Effector memory CD4-positive, alpha-beta T cell (primary cell): ENCODE measurements at regions not wholly inside any gene's neighbourhood (a gene's known extent, or its start where the extent isn't known, plus 50 kb on each side); places are given as distances from the start of the nearest gene placed in this dataset.

Experiments
- DNase-seq, 3 donors: peaks; one replicate each; pipeline ENCODE4 v3.0.0-alpha.2; 2020
- H3K27ac ChIP-seq: 2 replicates; pipeline ENCODE4 v1.7.0; 2013; ENCODE audit warnings: mild to moderate bottlenecking, low read length, moderate library complexity; ENCODE audit not compliant: insufficient read depth, poor library complexity, severe bottlenecking
- H3K27me3 ChIP-seq: replicated peaks from 2 replicates; pipeline ENCODE4 v1.7.0; 2013; ENCODE audit warnings: mild to moderate bottlenecking, low read length; ENCODE audit not compliant: insufficient read depth, control insufficient read depth, poor library complexity, severe bottlenecking
- H3K36me3 ChIP-seq: 2 replicates; pipeline ENCODE4 v1.7.0; 2013; ENCODE audit warnings: mild to moderate bottlenecking, low read length, moderate library complexity; ENCODE audit not compliant: control insufficient read depth, insufficient read depth
- H3K4me1 ChIP-seq: 2 replicates; pipeline ENCODE4 v1.7.0; 2013; ENCODE audit warnings: low read length, mild to moderate bottlenecking; ENCODE audit not compliant: control insufficient read depth, insufficient read depth, poor library complexity, severe bottlenecking
- H3K4me3 ChIP-seq: 2 replicates; pipeline ENCODE4 v1.7.0; 2013; ENCODE audit warnings: low read length, low read depth, mild to moderate bottlenecking; ENCODE audit not compliant: insufficient read depth, poor library complexity, severe bottlenecking
- H3K9me3 ChIP-seq: 2 replicates; pipeline ENCODE4 v1.7.0; 2013; ENCODE audit warnings: mild to moderate bottlenecking, low read length, moderate library complexity; ENCODE audit not compliant: control insufficient read depth

DNA sequence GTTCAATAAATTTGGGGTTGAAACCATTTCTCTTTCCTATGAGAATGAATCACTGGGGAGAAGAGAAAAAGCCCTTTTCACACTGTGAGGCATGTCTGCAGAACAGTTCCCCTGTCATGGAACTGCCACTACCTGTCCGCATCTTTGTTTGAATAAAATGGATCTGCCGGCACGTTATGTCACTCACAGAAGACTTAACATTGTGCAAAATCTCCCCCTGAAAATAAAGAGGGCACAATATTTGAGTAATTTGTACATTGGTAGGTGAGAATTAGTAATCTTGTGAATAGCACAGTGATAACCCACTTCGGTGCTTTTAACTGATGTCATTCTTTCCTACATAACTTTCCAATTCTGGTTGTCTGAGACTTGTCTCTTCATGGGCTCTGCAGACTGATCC is 804.0 kb downstream of the C6orf118 start:
- no peaks in the 10 kb centered on the region for H3K4me1 ChIP-seq
- no peaks in the 10 kb centered on the region for H3K36me3 ChIP-seq
- no peak overlapping the region for H3K27ac ChIP-seq
- no peaks in the 10 kb centered on the region for H3K27me3 ChIP-seq
- H3K4me3 ChIP-seq: no peak overlapping the region
- DNase-seq: no peak
- H3K9me3 ChIP-seq: no peaks in the 10 kb centered on the region

DNA sequence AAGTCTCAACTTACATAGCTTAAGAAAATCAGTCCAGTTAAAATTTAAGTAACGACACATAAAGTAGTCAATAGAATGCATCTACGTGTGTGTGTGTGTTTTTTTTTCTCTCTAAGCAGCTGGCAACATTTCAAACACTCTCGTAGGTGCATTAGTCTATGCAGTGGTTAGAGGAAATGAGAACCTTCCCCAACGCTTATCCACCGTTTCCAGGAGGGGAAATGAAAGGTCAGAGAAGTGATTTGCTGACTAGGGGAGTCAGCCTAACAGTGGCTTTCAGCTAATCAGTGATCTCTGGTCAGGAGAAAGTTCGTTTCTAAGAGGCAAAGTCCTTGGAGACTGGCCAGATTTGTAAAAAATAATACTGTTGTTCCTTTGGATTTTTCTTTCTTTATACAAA is 806.6 kb downstream of the C6orf118 start:
- DNase-seq: no peak
- no peaks in the 10 kb centered on the region for H3K36me3 ChIP-seq
- H3K27ac ChIP-seq: no peak overlapping the region
- no peaks in the 10 kb centered on the region for H3K4me1 ChIP-seq
- no peaks in the 10 kb centered on the region for H3K27me3 ChIP-seq
- no peaks in the 10 kb centered on the region for H3K9me3 ChIP-seq
- no peak overlapping the region for H3K4me3 ChIP-seq

DNA sequence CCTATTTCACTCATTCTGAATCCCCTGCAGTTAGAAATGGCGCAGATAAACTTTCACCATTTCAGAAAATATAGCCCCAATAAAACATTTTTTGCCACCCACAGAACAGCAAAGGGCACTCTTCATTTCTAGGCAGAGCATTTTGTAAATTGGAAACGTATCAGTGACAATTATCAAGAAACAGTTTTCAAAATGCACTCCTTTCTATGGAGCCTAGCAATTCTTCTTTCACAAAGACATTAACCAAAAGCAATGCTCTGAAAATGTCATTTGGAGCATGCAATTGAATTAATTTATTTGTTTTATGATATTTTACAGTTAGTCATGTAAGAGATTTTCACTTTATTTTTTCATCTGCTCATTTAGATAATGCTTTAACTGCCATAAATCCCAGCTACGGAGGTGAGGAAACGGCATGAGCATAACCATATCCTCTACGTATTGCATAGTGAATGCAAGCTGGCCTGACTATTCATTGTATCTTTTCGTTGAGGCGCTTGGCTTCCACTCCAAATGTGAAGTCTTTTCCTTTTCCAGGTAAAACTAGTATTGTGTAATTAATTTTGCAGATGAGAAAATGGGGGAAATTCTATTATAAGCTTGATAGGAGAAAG is 813.4 kb downstream of the C6orf118 start:
- no peak for DNase-seq
- no peaks in the 10 kb centered on the region for H3K27me3 ChIP-seq
- H3K27ac ChIP-seq: no peak overlapping the region
- H3K36me3 ChIP-seq: no peaks in the 10 kb centered on the region
- no peak overlapping the region for H3K4me3 ChIP-seq
- H3K4me1 ChIP-seq: no peaks in the 10 kb centered on the region
- H3K9me3 ChIP-seq: no peaks in the 10 kb centered on the region

DNA sequence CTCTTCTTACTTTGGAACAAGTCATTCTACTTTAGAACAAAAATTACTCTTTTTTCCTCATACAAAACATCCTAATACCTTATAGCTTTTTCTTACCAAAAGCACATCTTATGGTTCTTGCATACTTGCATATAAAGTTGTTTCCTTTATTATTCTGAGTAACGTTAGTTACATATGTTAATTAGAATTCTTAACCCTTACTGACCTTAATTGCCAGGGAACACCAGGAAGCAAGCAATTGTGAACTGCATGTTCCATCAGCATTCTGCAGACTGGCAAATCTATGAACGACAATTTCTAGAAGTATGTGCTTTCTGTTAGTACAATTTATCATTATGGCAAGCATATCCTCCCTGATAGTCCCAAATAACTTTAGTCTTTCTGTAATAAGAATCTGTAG is 831.0 kb downstream of the C6orf118 start:
- DNase-seq: no peak
- Histone ChIP-seq H3K4me1 (no peaks in the 10 kb centered on the region), H3K36me3 (no peaks in the 10 kb centered on the region), H3K27me3 (no peaks in the 10 kb centered on the region), H3K4me3 (no peak overlapping the region), H3K9me3 (no peaks in the 10 kb centered on the region), H3K27ac (no peak overlapping the region)

DNA sequence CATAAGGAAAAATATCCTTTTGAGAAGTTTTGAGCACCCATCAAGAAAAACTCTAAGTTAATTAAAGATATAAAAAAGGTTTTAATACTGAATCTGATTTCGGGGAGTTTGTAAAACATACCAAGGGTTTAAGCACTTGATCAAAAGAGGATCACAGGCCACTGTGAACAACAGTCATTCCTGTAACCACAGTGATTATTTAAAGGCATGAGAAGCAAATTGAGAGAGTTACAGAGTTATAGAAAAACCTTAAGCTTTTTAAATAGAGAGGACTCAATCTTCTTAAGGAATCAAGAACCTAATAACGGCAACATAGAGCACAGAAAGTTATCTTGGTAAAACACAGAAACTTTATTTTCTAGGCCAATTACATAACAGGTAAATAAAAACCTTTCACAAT is 831.6 kb downstream of the C6orf118 start:
- DNase-seq: no peak
- Histone ChIP-seq H3K27me3 (no peaks in the 10 kb centered on the region), H3K9me3 (no peaks in the 10 kb centered on the region)

DNA sequence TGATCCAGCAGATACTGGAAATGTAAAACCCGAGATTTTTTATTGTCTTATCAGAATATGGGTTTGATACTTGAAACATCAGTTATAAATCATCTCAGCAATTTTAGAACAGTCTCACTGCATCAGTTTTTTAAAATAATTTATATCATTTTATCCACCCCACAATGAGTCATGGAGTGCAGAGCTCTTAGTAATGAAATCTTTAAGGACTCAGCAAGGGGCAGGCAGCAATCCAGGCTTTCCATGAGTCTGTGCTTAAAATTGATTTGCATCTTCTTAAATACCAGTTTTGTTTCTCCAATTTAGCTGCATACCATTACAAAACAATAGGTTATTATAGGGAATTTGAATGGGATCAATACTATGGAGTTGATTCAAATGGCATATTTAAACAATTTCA is 832.3 kb downstream of the C6orf118 start:
- no peak overlapping the region for H3K27ac ChIP-seq
- no peak overlapping the region for H3K4me3 ChIP-seq
- H3K36me3 ChIP-seq: no peaks in the 10 kb centered on the region
- no peaks in the 10 kb centered on the region for H3K4me1 ChIP-seq
- H3K27me3 ChIP-seq: no peaks in the 10 kb centered on the region
- no peaks in the 10 kb centered on the region for H3K9me3 ChIP-seq
- DNase-seq: no peak

More for the DNA sequence above, 831.6 kb downstream of the C6orf118 start:
- no peak overlapping the region for H3K4me3 ChIP-seq
- H3K4me1 ChIP-seq: no peaks in the 10 kb centered on the region
- H3K27ac ChIP-seq: no peak overlapping the region
- no peaks in the 10 kb centered on the region for H3K36me3 ChIP-seq

DNA sequence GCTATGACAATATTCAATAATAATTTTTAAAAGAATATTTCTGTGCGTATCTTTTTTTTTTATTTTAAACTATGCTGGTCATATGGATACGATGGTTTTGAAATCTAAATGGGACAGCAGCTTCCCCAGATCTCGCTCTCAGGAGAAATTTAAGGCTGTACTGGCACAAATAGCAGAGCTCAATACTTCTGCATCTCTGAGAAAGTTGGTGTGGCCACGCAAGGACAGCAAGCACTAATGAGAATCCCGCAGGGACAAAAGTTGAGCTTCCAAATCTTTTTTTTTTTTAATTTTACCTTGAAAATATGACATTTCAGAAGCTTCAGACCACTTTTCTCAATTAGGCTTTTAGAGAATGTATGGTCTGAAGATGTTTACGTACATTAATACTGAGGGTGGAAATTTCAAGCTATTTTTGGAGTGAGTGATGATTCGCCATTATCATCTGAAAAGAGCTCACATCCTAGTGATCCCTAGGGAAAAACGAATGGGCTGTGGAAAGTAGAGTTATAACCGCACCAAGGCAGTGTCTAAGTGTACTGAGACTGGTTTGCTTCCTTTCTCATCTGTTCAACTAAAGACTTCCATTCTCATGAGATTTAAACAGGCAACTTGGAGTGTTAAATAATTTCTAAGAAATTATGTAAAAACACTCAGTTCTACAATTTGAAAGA is 840.0 kb downstream of the C6orf118 start:
- Histone ChIP-seq H3K27ac (no peak overlapping the region), H3K4me1 (no peaks in the 10 kb centered on the region), H3K9me3 (no peaks in the 10 kb centered on the region), H3K4me3 (no peak overlapping the region), H3K27me3 (no peaks in the 10 kb centered on the region), H3K36me3 (no peaks in the 10 kb centered on the region)
- DNase-seq: no peak

DNA sequence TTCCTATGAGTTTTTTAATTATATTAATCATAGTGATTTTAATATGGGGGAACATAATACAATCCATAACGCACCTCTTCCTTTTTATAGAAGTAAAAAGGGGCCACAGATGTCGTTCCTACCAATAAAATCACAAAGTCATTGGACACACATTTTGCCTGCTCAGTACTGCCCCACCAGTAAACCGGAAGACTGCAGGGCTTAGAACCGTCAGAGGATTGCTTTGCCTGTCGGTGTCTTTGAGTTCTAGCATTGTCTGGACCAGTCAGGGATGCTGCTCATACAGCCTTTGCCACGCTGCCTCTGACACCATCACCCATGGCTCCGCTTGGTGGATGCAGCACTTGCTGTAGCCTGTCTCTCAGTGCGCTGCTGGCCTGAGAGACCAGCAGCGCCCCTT is 853.6 kb downstream of the C6orf118 start:
- no peak overlapping the region for H3K27ac ChIP-seq
- H3K9me3 ChIP-seq: no peaks in the 10 kb centered on the region

DNA sequence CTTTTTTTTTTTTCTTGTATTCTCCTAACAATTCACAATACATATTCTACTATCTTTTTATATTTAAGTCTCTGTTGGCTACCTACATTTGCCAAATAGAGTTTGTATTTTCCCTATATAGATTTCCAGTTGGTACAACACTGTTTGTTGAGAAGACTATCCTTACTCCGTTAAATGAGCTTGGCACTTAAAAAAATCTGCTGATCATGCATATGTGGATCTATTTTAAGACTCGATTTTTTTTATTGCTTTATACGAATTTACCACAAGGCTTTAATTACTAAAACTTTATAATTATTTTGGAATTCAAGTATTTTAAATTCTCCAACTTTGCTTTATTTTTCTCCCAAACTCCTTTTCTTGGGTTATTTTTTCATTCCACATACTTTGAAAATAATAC is 855.6 kb downstream of the C6orf118 start:
- H3K27me3 ChIP-seq: no peaks in the 10 kb centered on the region
- DNase-seq: no peak
- no peak overlapping the region for H3K27ac ChIP-seq
- H3K36me3 ChIP-seq: no peaks in the 10 kb centered on the region
- H3K4me1 ChIP-seq: no peaks in the 10 kb centered on the region
- no peak overlapping the region for H3K4me3 ChIP-seq
- no peaks in the 10 kb centered on the region for H3K9me3 ChIP-seq

More for the DNA sequence above, 853.6 kb downstream of the C6orf118 start:
- Histone ChIP-seq H3K36me3 (no peaks in the 10 kb centered on the region), H3K4me3 (no peak overlapping the region), H3K4me1 (no peaks in the 10 kb centered on the region), H3K27me3 (no peaks in the 10 kb centered on the region)
- no peak for DNase-seq

DNA sequence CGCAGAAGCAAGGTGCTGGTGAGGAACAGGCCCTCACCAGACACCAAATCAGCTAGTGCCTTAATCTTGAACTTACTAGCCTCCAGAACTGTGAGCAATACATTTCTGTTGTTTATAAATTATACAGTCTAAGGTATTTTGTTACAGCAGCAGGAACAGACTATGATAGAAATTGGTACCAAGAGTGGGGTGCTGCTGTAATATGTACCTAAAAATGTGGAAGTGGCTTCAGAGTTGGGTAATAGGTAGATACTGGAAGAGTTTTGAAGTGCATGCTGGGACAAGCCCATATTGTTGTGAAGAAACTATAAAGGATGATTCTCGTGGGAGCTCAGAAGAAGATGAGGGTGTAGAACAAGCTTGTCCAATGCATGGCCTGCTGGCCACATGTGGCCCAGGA is 866.8 kb downstream of the C6orf118 start:
- no peaks in the 10 kb centered on the region for H3K27me3 ChIP-seq
- H3K4me3 ChIP-seq: no peak overlapping the region
- H3K27ac ChIP-seq: no peak overlapping the region
- no peaks in the 10 kb centered on the region for H3K4me1 ChIP-seq
- no peaks in the 10 kb centered on the region for H3K9me3 ChIP-seq
- DNase-seq: no peak
- no peaks in the 10 kb centered on the region for H3K36me3 ChIP-seq
